ENCODE measurements at regions not wholly inside any gene's neighbourhood (a gene's known extent, or its start where the extent isn't known, plus 50 kb on each side); places are given as distances from the start of the nearest gene placed in this dataset.

- no peak for DNase-seq
These were observed 88.4 kb downstream of the CTTN start for GRCh38 chr11:70486731-70487130.

- DNase-seq, result no peak
These were observed 88.8 kb downstream of the CTTN start for GRCh38 chr11:70487160-70487559.

DNA sequence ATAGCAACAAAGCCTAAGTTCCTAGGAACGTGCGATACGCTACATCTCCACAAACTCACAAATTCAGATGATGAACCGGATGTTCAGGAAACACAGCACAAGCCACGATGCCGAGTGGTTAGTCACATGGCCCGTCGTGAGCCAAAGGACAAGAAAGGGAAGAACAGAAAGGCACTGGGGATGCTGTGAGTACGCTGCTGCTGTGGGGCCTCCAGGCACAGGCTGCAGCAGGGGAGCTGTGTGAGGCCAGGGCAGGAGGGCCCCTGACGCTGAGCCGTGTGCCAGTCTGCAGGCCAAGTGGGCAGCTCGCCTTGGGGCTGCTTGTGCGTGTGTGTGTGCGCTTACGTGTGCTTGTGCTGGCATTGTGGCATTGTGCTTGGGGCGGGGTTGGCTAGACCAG is 89.4 kb downstream of the CTTN start:
- DNase-seq, result no peak

- no peak for DNase-seq
These were observed 89.9 kb downstream of the CTTN start for GRCh38 chr11:70488171-70488703.

DNA sequence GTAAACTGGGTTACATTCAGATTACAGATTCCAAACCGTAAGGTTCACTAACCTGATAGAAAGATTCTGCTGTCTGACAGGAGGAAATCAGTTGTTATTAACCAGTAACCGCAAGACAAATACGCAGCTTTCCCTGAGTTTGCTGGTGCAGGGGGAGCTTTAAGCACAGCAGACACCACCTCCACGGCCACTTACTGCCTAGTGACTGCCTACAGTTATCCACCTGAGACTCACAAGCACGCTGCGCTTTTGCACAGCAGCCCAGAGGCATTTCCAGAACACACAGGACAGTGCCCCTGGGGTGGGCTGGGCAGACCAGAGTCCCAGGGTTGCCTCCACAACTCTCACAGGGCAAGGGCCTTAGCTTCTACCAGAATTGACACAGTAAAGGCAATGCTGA is 90.9 kb downstream of the CTTN start:
- DNase-seq, result no peak

DNA sequence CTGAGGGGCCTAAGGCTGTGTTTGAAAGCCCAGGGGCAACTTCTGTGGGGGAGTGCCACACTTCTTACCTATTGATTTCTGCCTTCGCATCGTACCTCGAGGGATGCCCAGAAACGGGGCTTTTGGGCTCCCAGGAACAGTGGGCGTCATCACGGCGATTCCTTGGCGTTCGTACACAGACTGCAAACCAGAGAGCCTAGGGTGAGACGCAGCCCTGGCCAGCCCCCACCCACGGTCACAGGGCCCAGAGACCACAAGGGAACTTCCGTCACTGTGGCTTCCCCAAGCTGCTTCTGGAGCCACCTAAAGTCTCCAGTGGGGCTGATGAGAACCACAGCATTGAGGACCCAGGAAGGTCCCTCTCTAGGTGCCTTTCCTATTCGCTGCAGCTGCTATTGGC is 91.9 kb downstream of the CTTN start:
- DNase-seq, result no peak

DNA sequence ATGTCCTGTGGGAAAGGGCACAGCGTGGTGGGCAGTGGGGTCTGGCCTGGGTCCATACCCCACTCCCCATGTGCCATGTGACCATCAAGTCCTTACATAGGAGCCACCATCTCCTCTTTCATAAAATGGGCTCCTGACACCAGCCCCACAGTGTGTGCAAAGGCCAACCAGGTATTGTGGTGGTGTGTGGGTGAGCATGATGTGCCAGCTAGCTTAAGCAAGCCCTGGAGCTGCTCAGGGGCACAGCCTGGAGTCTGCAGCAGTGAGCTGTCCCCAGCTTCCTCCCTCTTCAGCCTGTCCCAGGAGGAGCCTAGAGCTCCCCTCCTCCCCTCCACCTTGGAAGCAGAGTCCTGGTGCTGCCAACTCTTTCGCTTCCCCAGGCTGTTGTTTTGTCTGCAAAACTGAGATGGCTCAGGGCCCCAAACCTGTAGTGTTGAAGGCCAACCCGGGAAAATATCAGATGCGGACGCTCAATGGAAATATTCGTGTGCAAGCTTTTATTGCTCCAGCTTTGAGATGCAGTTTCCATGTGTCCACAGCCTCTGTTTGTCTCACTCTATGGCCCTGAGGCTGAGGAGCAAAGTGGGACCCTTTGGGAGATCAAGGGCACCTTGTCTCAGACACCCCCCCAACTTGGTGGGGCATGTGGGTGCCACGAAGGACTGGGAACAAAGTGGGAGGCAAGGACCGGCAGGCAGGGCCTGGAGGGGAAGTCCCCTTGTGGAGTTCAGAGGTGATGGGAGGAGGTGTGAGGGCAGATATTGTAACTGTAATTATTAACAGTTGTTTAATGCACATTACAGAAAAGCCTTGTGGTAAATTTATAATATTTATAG is 92.6 kb downstream of the CTTN start:
- no peak for DNase-seq

GRCh38 chr11:70491696-70492472 is 93.6 kb downstream of the CTTN start:
- DNase-seq, result no peak

DNA sequence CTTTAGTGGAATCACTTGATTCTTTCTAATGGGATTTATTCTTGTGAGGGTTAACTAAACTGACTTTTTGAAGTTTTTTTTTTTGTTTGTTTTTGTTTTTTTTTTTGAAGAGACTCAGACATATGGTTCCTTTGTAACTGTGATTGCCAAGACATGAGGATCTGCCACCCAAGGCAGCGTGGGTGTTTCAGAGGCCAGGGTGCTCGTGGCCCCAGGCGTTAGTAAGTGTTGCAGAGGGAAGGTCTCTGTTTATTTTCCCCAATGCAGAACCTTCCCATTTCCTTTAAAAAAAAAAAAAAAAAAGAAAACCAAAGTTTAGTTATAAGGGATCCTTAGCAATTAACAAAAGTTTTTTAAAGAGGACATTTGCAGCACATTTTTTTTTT is 94.8 kb downstream of the CTTN start:
- no peak for DNase-seq

DNA sequence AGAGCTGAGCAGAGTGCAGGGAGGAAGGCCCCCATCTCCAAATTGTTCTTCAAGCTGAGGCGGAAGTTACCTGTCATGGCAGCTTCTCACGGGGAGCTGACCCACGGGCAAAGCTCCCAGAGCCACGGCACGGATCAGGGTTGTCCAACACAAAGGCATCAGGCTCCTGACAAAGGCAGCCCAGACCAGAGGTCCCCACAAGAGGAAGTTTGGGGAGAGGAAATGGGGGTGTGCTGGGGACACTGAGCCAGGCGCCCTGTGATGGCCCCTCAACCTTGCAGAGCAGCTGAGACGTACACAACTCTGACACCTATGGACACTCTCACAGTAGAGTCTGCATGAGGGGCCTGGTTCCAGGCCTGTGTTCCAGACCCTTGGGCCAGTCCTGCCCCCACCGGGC is 95.6 kb downstream of the CTTN start:
- DNase-seq, result no peak

- DNase-seq, result no peak
These were observed 96.4 kb downstream of the CTTN start for GRCh38 chr11:70494559-70495350.

DNA sequence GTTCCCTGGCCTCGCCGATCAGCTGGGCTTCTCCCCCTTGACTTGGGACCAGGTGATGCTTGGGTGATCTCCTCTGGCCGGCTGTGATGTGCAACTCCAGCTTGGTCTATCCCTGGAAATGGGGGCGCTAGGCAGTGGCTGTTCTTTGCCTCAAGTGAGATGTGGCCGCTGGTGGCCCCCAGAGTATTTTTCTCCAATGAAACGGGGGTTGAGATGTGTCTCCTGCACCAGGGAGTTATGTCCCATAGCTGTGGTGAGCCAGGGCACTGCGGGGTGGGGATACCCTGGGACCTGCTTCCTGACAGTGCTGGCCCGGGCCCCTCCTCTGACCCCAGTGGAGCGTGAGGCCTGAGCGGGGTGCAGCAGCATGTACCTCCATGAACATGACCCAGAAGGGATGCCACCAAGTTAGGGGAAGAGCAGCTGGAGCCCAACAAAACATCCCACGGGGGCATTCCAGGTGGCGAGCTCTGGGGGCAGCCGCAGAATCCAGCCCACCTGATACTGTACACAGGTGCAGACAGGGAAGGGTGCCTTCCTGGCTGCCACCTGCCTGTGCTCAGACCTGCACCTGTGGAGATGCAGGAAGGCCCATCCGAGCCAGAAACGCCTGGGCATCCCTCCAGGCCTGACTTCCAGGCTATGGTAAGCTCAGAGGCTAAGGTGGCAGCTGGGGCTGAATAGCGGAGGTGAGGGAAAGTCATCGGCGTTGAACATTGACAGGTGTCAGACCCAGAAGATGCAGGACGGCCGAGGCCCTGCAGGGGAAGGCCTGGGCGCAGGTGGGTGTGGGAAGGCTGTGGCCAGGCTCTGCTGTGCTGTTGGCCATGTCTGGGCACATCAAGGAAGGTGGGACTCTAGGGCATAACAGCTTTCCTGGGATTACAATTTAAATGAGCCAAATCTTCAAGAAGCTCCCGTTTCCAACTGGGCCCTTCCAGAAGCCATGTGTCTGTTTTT is 97.3 kb downstream of the CTTN start:
- no peak for DNase-seq

DNA sequence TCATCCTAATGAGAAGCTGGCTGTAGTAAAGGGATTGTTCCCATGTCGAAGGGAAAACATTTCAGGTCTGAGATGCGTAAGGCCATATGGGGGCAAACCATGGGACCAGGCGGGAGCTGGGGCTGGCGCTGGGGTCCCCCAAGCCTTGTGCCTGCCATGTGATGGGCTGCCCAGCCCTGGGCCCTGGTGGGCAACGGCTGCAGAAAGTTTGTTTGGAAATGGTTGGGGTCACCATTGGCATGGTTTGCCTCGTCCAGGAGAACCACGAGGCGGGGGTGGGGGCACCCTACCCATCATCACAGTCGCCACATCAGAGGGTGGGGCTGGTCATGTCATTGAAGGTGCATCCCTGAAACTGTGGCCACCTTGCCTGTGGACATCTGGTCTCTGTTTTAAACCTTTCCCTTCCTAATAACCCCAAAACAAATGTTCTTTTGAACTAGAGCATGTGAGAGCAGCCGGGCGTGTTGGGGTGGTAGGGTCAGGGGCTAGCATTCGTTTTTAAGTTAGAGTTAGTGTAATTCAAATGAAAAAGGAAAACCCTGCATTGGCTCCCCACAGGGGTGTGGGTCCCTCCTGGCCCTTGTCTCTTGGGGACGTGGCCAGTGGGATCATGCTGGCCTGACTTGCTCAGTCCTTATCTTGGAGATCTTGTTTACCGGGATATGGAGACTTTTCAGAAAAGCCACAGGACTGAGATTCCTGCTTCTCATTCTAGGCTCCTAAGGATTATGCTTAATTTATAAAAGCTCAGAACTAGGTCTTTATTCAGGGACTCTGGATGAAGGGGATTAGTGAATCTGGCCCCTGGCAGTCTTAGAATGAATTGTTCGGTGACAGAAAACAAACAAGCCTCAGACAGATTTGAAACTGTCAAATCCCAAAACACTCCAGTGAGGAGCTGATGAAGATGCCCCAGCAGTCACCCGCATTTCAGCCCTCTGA is 98.5 kb downstream of the CTTN start:
- DNase-seq, result no peak

DNA sequence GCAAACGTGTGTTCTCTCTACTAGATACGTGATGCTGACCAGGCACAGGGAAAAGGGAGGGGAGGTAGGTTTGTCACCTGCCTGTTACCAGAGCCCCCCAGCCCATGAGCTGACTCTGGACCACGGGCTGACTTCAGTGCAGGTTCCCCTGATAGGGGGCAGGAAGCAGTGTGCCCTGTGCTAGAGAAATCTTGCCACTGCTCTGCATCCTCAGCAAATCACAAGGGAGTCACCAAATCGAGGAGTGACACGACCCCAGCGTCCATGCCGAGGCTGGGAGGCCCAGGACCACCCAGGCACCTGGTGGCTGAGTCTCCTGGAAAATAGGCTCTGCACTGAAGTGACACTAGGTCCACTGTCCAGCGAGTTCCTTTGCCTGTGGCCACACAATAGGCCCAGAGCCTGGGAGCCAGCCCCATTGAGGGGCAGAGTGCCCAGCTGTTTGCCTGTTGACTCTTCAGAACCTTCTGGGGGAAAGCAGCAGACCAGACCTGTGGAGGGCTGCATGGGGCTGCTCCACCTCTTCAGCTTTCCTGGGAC is 99.3 kb downstream of the CTTN start:
- no peak for DNase-seq

DNA sequence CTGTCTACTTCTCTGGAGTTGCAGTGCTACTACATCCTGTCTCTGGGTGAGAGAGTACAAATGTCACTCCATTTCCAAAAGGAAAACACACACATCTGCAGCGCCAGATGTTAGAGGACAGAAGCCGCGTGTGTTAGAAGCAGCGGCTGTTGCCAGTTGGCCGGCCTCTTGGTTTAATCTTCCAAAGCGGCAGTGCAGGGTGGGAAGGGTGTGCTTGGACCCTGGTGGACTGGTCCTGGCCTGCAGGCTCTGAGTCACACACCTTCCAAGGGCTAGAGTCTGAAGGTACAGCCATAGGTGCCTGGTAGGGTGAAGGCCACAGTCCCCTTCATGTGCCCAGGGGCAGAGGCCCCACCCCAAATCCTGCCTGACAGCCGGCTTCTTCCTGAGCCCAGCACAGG is 99.8 kb downstream of the CTTN start:
- no peak for DNase-seq

DNA sequence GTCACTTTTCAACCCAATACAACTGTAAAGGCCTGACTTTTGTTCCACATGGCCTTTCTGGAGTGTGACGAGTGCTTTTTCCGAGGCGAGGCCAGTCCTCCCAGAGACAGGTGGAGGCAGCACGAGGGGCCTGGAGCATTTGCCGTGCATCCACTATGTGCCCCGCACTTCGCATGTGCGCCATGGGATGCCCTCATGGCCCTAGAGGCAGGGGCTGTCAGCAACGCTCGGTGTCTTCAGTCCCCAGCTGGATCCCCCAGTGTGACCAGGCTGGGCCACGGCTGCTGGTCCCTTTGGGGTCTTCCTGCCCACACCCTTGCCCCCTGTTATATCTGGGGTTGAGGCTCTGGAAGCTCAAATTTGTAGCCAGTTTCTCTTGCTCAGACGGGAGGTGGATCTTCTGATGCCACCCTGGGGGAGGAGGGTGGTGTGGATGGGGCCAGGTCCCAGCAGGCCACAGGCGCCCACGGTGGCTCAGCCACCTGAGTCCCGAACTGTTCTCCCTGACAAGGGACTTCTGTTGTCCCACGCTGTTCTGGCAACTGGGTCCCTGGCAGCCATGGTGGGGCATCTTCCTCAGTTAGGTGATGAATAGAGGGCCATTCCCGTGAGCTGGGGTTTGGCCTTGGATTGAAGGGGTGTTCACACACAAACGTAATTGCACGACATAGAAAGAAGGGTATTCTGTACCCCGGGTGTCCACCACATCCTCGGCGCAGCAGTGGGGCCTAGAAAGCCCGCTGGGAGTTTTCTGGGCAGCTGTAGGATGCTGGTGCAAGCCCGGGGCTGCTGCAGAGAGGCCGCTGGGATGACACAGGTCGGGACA is 100.9 kb downstream of the CTTN start:
- no peak for DNase-seq

DNA sequence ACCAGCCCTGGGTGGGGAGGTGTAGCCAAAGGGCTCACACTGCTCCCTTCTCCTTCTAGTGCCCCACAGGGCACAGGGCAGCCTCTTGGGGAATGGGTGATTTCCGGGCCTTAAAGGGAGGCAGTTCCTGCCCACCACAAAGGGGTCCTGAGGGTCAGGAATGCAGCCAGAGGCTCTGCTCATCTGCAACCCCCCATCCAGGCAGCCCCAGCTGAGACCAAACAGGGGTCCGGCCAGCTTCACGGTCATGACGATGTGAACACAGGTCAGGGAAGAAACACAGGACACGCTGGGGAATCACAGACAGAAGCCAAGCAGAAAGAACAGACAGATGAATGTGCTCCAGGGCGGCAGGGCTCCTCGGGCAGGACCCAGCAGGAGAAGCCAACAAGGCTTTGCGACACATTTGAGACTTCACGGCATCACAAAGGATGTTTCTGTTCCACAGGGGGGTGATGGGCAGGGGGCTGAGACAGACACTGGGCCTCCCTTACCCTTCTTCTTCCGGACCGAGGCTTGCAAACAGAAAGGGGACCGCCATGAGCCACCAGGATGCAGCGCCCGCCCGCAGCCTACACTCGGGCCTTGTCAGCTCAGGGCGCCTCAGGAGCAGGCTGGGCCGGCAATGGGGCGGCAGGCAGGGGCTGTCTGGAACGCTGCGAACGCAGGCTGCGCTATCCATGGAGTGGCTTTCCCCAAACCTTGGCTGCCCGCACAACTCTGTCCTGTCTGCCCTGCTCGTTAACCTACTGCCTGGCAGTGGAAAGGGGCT is 101.9 kb downstream of the CTTN start:
- no peak for DNase-seq

DNA sequence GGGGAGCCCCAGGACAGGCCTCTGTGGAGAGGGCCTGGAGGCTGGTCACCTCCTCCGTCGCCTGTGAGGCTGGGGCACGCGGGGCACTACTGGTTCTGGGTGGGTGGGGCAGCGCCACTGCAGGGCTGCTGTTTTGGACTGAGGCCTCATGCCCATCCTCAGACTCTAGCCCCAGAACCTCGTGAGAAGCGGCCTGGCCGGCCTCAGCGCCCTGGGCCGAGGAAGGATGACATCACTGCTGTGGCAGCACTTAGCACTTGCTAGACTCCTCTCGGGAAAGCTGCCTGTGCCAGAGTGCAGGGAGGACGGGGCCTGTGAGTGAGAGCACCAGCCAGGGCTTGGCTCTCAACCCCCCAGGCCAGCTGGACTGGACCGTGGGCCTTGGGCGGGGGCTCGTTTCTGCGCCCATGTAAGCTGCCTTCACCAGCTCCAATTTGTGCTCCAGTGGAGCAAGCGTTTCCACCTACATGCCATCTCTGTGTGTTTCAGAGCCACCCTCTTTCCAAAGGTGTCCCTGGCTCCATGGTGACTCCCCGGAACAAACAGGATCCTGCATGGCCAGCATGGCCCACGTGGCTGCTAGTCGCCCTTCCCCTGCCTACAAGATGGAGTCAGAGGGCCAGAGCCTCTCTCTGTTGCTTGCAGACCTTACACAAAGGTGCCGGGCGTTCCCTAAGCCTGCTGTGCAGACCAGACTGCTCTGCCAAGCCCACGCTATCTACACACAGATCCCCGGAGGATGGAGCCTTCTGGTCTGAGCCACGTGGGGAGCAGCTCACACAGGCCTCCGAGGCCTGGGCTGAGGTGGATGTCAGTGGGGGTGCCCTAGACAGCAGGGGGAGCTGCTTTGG is 102.9 kb downstream of the CTTN start:
- DNase-seq, result peak; percentile 84
